NT2/D1 (cell line): ENCODE measurements at regions not wholly inside any gene's neighbourhood (a gene's known extent, or its start where the extent isn't known, plus 50 kb on each side); places are given as distances from the start of the nearest gene placed in this dataset.

Source experiments
- DNase-seq: peaks from one replicate; pipeline ENCODE4 v3.0.0-alpha.2; 2011; ENCODE audit warnings: low read depth, low spot score
- H3K27me3 ChIP-seq: 2 replicates; pipeline ENCODE4 v1.6.0; 2011; ENCODE audit warnings: mild to moderate bottlenecking; ENCODE audit not compliant: insufficient read length, insufficient read depth
- H3K36me3 ChIP-seq: 2 replicates; pipeline ENCODE4 v1.6.1; 2011; ENCODE audit warnings: mild to moderate bottlenecking, low read length, mixed read lengths; ENCODE audit not compliant: insufficient read depth, insufficient read length
- H3K4me1 ChIP-seq: 2 replicates; pipeline ENCODE4 v1.5.1; 2011; ENCODE audit not compliant: insufficient read depth, insufficient read length
- H3K4me3 ChIP-seq: 2 replicates; pipeline ENCODE4 v1.5.1; 2011; ENCODE audit warnings: low read depth; ENCODE audit not compliant: insufficient read length
- H3K9ac ChIP-seq: 2 replicates; pipeline ENCODE4 v1.6.0; 2011; ENCODE audit warnings: low read depth; ENCODE audit not compliant: insufficient read length
- H3K9me3 ChIP-seq: 2 replicates; pipeline ENCODE4 v1.5.1; 2011; ENCODE audit warnings: mild to moderate bottlenecking, low read length; ENCODE audit not compliant: insufficient read depth
- SUZ12 ChIP-seq: IDR thresholded peaks from 2 replicates; pipeline ENCODE4 v1.6.1; 2011; ENCODE audit not compliant: insufficient read length, insufficient read depth; ENCODE audit errors: extremely low read depth
- YY1 ChIP-seq: IDR thresholded peaks from 2 replicates; pipeline ENCODE4 v1.6.1; 2011; ENCODE audit not compliant: insufficient read length, insufficient read depth
- ZNF274 ChIP-seq: IDR thresholded peaks from 2 replicates; pipeline ENCODE4 v1.6.1; 2011; ENCODE audit warnings: mild to moderate bottlenecking, low read depth, low read length

DNA sequence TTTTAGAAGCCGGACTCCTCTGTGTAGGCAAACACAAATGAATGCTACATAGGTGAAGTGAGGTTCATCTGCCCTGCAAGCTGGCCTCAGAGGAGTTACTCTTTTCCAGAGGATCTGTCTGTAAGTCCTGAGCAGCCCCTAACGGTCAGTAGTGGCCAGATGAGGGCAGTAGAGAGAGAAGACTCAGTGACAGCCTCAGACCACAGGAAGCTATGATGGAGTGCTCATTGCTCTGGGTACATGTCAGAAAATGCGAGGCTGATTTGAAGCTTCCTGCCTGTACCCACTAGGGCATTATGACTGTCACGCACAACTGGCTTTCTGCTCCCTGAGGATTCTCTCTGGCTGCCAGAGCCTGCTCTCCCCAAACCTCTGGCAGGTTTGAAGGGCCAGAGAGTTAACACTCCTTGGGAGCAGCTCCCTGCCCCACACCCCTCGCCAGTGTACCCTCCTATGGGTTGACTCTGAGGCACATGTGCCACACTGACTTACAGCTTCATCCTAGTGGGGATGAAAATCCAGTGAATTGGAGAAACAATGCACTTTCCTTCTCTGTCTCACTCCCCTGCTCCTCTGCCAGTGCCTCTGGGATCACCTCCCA is 141.5 kb downstream of the GABRG2 start:
- DNase-seq, result peak; percentile 52
- no peak overlapping the region for H3K4me3 ChIP-seq
- no peaks in the 10 kb centered on the region for H3K27me3 ChIP-seq
- H3K4me1 ChIP-seq, result no peaks in the 10 kb centered on the region
- TF ChIP-seq ZNF274 (no peak), YY1 (no peak), SUZ12 (no peak)
- H3K36me3 ChIP-seq, result no peaks in the 10 kb centered on the region
- no peak overlapping the region for H3K9ac ChIP-seq
- H3K9me3 ChIP-seq, result no peaks in the 10 kb centered on the region

GRCh38 chr5:162214551-162214950 is 147.0 kb downstream of the GABRG2 start:
- no peak overlapping the region for H3K9ac ChIP-seq
- H3K27me3 ChIP-seq, result no peaks in the 10 kb centered on the region
- TF ChIP-seq YY1, result no peak
- TF ChIP-seq ZNF274, result no peak
- TF ChIP-seq SUZ12, result no peak
- H3K4me1 ChIP-seq, result no peaks in the 10 kb centered on the region
- DNase-seq, result no peak
- no peak overlapping the region for H3K4me3 ChIP-seq
- H3K9me3 ChIP-seq, result no peaks in the 10 kb centered on the region
- no peaks in the 10 kb centered on the region for H3K36me3 ChIP-seq

GRCh38 chr5:162217037-162217436 is 149.5 kb downstream of the GABRG2 start:
- Histone ChIP-seq H3K9me3 (no peaks in the 10 kb centered on the region), H3K36me3 (no peaks in the 10 kb centered on the region), H3K9ac (no peak overlapping the region), H3K4me1 (no peaks in the 10 kb centered on the region), H3K4me3 (no peak overlapping the region), H3K27me3 (no peaks in the 10 kb centered on the region)
- TF ChIP-seq SUZ12 (no peak), YY1 (no peak), ZNF274 (no peak)
- no peak for DNase-seq

DNA sequence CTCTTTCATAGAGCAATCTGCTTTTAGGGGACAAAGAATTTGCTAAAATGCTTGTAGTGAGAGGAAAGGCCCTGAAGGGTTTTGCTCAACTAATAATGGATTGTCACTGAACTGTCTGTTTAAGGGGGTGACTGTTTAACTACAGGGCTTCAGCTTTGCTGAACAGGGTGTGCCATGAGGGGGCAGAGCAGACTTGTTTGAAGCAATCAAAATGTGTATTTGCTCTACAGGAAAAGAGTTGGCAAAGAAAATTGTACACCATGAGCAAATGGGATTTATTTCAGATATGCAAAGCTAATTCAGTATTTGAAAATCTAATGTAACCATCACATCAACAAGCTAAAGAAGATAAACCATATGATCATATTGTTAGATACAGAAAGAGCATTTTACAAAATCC is 154.3 kb downstream of the GABRG2 start:
- H3K4me3 ChIP-seq, result no peak overlapping the region
- TF ChIP-seq SUZ12 (no peak), YY1 (no peak), ZNF274 (no peak)
- no peaks in the 10 kb centered on the region for H3K36me3 ChIP-seq
- no peaks in the 10 kb centered on the region for H3K4me1 ChIP-seq
- no peak overlapping the region for H3K9ac ChIP-seq
- no peaks in the 10 kb centered on the region for H3K27me3 ChIP-seq
- no peak for DNase-seq
- H3K9me3 ChIP-seq, result no peaks in the 10 kb centered on the region

- peaks cover 12% of the 10 kb centered on the region; the same call in 1 of the 2 replicates for H3K9me3 ChIP-seq
- TF ChIP-seq YY1 (no peak), SUZ12 (no peak), ZNF274 (no peak)
- no peaks in the 10 kb centered on the region for H3K4me1 ChIP-seq
- H3K9ac ChIP-seq, result no peak overlapping the region
- H3K4me3 ChIP-seq, result no peak overlapping the region
- H3K36me3 ChIP-seq, result no peaks in the 10 kb centered on the region
- DNase-seq, result no peak
- no peaks in the 10 kb centered on the region for H3K27me3 ChIP-seq
Measured at GRCh38 chr5:162227075-162227474, 159.5 kb downstream of the GABRG2 start.

DNA sequence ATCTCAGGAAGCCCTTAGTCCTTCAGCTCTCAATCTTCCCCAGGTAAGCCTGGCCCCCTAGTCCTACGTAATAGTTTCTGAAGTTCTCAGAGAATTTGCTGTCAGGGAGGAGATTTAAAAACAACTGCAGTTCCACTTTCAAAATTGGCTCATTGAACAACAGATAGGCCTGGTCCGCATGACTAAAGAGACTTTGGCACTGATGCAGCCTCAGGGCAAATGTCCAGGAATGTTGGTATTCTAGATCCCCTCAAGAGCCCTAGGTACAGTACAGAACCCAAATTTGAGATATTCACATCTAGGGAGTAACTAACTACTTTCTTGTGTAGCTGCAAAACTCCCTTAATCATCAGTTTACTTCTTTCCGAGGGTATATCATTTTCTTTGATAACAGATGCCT is 162.8 kb downstream of the GABRG2 start:
- Histone ChIP-seq H3K4me1 (no peaks in the 10 kb centered on the region), H3K4me3 (no peak overlapping the region), H3K36me3 (no peaks in the 10 kb centered on the region), H3K9ac (no peak overlapping the region), H3K9me3 (peaks cover 33% of the 10 kb centered on the region; the same call in 1 of the 2 replicates), H3K27me3 (no peaks in the 10 kb centered on the region)
- DNase-seq, result no peak
- TF ChIP-seq SUZ12 (no peak), YY1 (no peak), ZNF274 (no peak)

GRCh38 chr5:162231522-162231921 is 163.9 kb downstream of the GABRG2 start:
- Histone ChIP-seq H3K9me3 (peaks cover 44% of the 10 kb centered on the region; the same call in 1 of the 2 replicates), H3K9ac (no peak overlapping the region), H3K4me1 (no peaks in the 10 kb centered on the region), H3K36me3 (no peaks in the 10 kb centered on the region), H3K4me3 (no peak overlapping the region), H3K27me3 (no peaks in the 10 kb centered on the region)
- no peak for DNase-seq
- TF ChIP-seq YY1 (no peak), SUZ12 (no peak), ZNF274 (no peak)

- Histone ChIP-seq H3K36me3 (no peaks in the 10 kb centered on the region), H3K4me1 (no peaks in the 10 kb centered on the region), H3K9me3 (peaks cover 12% of the 10 kb centered on the region; the same call in 1 of the 2 replicates), H3K27me3 (no peaks in the 10 kb centered on the region), H3K9ac (no peak overlapping the region), H3K4me3 (no peak overlapping the region)
- no peak for TF ChIP-seq SUZ12
- no peak for TF ChIP-seq YY1
- TF ChIP-seq ZNF274, result no peak
- DNase-seq, result no peak
Measured at GRCh38 chr5:162240734-162241133, 173.2 kb downstream of the GABRG2 start.
